ENCODE measurements at regions not wholly inside any gene's neighbourhood (a gene's known extent, or its start where the extent isn't known, plus 50 kb on each side); places are given as distances from the start of the nearest gene placed in this dataset.
"Not testable (repeated sequence)": the region's sequence is repeated elsewhere in the genome, so short reads cannot be mapped to it uniquely, and the experiment has no call there.

GRCh38 chr5:106254784-106255183 lies 1416.0 kb downstream of the EFNA5 start:
- Histone ChIP-seq H2BK120ac (ENCODE audit: low read depth, low read length, poor library complexity, severe bottlenecking) (no peak overlapping the region), H4K20me1 (ENCODE audit: control insufficient read depth, insufficient read depth, insufficient read length) (no peaks in the 10 kb centered on the region), H2AK5ac (ENCODE audit: insufficient read length, low read length) (no peak overlapping the region), H2BK15ac (ENCODE audit: low read depth, low read length) (no peak overlapping the region), H3K18ac (ENCODE audit: insufficient read length, low read depth, low read length) (no peak overlapping the region), H3K56ac (ENCODE audit: insufficient read length, low read depth, low read length) (no peak overlapping the region), H2BK12ac (ENCODE audit: insufficient read length, low read depth, low read length) (no peak overlapping the region), H3K4ac (ENCODE audit: low read depth, low read length) (no peak overlapping the region), H3K4me2 (ENCODE audit: insufficient read depth, insufficient read length, low read length) (no peak overlapping the region), H3K23ac (ENCODE audit: insufficient read length, low read depth, low read length) (no peak overlapping the region), H4K8ac (replicated peaks; ENCODE audit: insufficient read length, low read depth, low read length) (no peak overlapping the region), H3T11ph (ENCODE audit: low read length) (no peak overlapping the region), H3K27ac (ENCODE audit: insufficient read length, low read depth, low read length) (no peak overlapping the region), H2AFZ (ENCODE audit: low read length) (no peak overlapping the region), H2BK5ac (ENCODE audit: insufficient read length, low read length) (no peak overlapping the region), H3K23me2 (ENCODE audit: insufficient read length, low read depth, low read length, poor library complexity, severe bottlenecking) (no peaks in the 10 kb centered on the region), H4K5ac (ENCODE audit: insufficient read length, low read depth, low read length) (no peak overlapping the region), H2BK20ac (ENCODE audit: low read depth, low read length, poor library complexity, severe bottlenecking) (no peak overlapping the region), H3K79me1 (ENCODE audit: insufficient read depth, low read depth, low read length, poor library complexity, severe bottlenecking) (no peaks in the 10 kb centered on the region), H3K9ac (ENCODE audit: extremely low read depth, insufficient read length, low read length) (no peak overlapping the region), H3K79me2 (ENCODE audit: insufficient read depth, low read length) (no peaks in the 10 kb centered on the region), H3K14ac (ENCODE audit: insufficient read depth, low read length) (no peak overlapping the region), H3K4me1 (ENCODE audit: insufficient read depth, low read length) (peaks cover 5% of the 10 kb centered on the region; the same call in 1 of the 2 replicates), H3K9me3 (ENCODE audit: control insufficient read depth, low read depth, low read length) (no peaks in the 10 kb centered on the region), H3K27me3 (ENCODE audit: insufficient read depth, low read length) (no peaks in the 10 kb centered on the region), H4K91ac (ENCODE audit: insufficient read length, low read depth, low read length) (no peak overlapping the region)
- peak overlapping the region in 1 of 3 experiments; percentile 28; a peak in 2 of 7 replicates for H3K27ac Mint-ChIP-seq
- H3K4me1 Mint-ChIP-seq: peaks cover 27 to 33% of the 10 kb centered on the region in 2 experiments
- no peak for TF ChIP-seq CTCF (conservative IDR thresholded peaks at IDR 0.05)
- no peaks in the 10 kb centered on the region for H3K27me3 Mint-ChIP-seq (ENCODE audit: low read depth)
- no peak overlapping the region for H3K4me3 Mint-ChIP-seq
- no CpG with 5 or more reads among the region's 1 CpG for whole genome bisulfite sequencing (ENCODE audit: extremely low coverage, insufficient read length, low lambda C conversion rate)
- peaks cover 15 to 33% (median 18%) of the 10 kb centered on the region in 3 experiments for H3K36me3 Mint-ChIP-seq (ENCODE audit: insufficient read depth in 1 of 3, low read depth in 3 of 3)
- H3K9me3 Mint-ChIP-seq: peaks cover 13 to 27% of the 10 kb centered on the region in 2 experiments
- peak; percentile 84 for DNase-seq

- H3K9me3 Mint-ChIP-seq; H3K9me3 ChIP-seq (ENCODE audit: control insufficient read depth, low read depth, low read length); H2BK12ac ChIP-seq (ENCODE audit: insufficient read length, low read depth, low read length); H3K9ac ChIP-seq (ENCODE audit: extremely low read depth, insufficient read length, low read length); H3K23me2 ChIP-seq (ENCODE audit: insufficient read length, low read depth, low read length, poor library complexity, severe bottlenecking); H2BK5ac ChIP-seq (ENCODE audit: insufficient read length, low read length); H3K4me1 ChIP-seq (ENCODE audit: insufficient read depth, low read length); H3K27ac Mint-ChIP-seq; H3K4me3 Mint-ChIP-seq; H3K23ac ChIP-seq (ENCODE audit: insufficient read length, low read depth, low read length); H3K79me1 ChIP-seq (ENCODE audit: insufficient read depth, low read depth, low read length, poor library complexity, severe bottlenecking); H2BK20ac ChIP-seq (ENCODE audit: low read depth, low read length, poor library complexity, severe bottlenecking); H3K18ac ChIP-seq (ENCODE audit: insufficient read length, low read depth, low read length); H2BK120ac ChIP-seq (ENCODE audit: low read depth, low read length, poor library complexity, severe bottlenecking); H3K4me2 ChIP-seq (ENCODE audit: insufficient read depth, insufficient read length, low read length); H3K4ac ChIP-seq (ENCODE audit: low read depth, low read length); H3K4me1 Mint-ChIP-seq; H2BK15ac ChIP-seq (ENCODE audit: low read depth, low read length); H3K27ac ChIP-seq (ENCODE audit: insufficient read length, low read depth, low read length); H3T11ph ChIP-seq (ENCODE audit: low read length); H3K27me3 Mint-ChIP-seq (ENCODE audit: low read depth); H3K14ac ChIP-seq (ENCODE audit: insufficient read depth, low read length); H4K91ac ChIP-seq (ENCODE audit: insufficient read length, low read depth, low read length); H3K36me3 Mint-ChIP-seq (ENCODE audit: insufficient read depth in 1 of 3, low read depth in 3 of 3); H4K20me1 ChIP-seq (ENCODE audit: control insufficient read depth, insufficient read depth, insufficient read length); H4K8ac ChIP-seq (replicated peaks; ENCODE audit: insufficient read length, low read depth, low read length); H2AK5ac ChIP-seq (ENCODE audit: insufficient read length, low read length); H2AFZ ChIP-seq (ENCODE audit: low read length); H3K56ac ChIP-seq (ENCODE audit: insufficient read length, low read depth, low read length); DNase-seq; H3K27me3 ChIP-seq (ENCODE audit: insufficient read depth, low read length); H3K79me2 ChIP-seq (ENCODE audit: insufficient read depth, low read length); H4K5ac ChIP-seq (ENCODE audit: insufficient read length, low read depth, low read length): not testable (repeated sequence)
- no CpG with 5 or more reads among the region's 46 CpGs for WGBS (ENCODE audit: extremely low coverage, insufficient read length, low lambda C conversion rate)
Observed at GRCh38 chr5:106246044-106246745, 1424.5 kb downstream of the EFNA5 start.
